Endothelial cell of umbilical vein (primary cell): ENCODE measurements at regions not wholly inside any gene's neighbourhood (a gene's known extent, or its start where the extent isn't known, plus 50 kb on each side); places are given as distances from the start of the nearest gene placed in this dataset.
A peak's percentile ranks its signal among the peaks of the same experiment; 100 is the strongest.

ENCODE experiments used
- BruUV-seq: library from RNA; stranded (reverse); fragments of 400-500 nt; replicated peaks from 2 replicates; lab custom pipeline; 2021; lab: Mats Ljungman, UMichigan
- CTCF ChIA-PET: fragments of 300-600, 350-600 bp; sonication (Branson Sonifier 250); formaldehyde crosslinking; loops from one replicate; lab custom pipeline; 2021; ENCODE audit warnings: antibody characterized with exemption, inconsistent platforms; lab: Charles Lee
- POLR2A ChIA-PET: fragments of 300-600, 350-600 bp; sonication (Branson Sonifier 250); formaldehyde crosslinking; loops from one replicate; lab custom pipeline; 2021; ENCODE audit warnings: antibody characterized with exemption, inconsistent platforms; lab: Charles Lee
- DNase-seq: peaks from one replicate; pipeline ENCODE4 v3.0.0-alpha.2; 2011; ENCODE audit warnings: low read depth, low spot score
- FAIRE-seq: peaks from 2 replicates; lab custom pipeline; 2011; peaks lifted over from hg19 to GRCh38; lab: Jason Lieb, UNC
- H2AFZ ChIP-seq: 2 replicates; pipeline ENCODE4 v1.6.0; 2012; ENCODE audit warnings: low read depth, low read length, control low read depth, inconsistent platforms
- H3K27ac ChIP-seq: 2 replicates; pipeline ENCODE4 v1.5.1; 2011; ENCODE audit warnings: low read depth, mild to moderate bottlenecking, control low read depth, low read length, moderate library complexity; ENCODE audit not compliant: insufficient read depth
- H3K27me3 ChIP-seq, 2 experiments: 2 replicates each; pipeline versions ENCODE4 v1.6.0 to v1.6.1; 2011; ENCODE audit warnings: low read length in 2 of 2, mixed read lengths in 1 of 2; ENCODE audit not compliant: control insufficient read depth in 2 of 2, insufficient read depth in 2 of 2
- H3K36me3 ChIP-seq, 2 experiments: 2 replicates in 1 of 2; 3 replicates in 1 of 2; pipeline ENCODE4 v1.5.1; 2011; ENCODE audit warnings: low read length in 2 of 2, mild to moderate bottlenecking in 1 of 2, moderate library complexity in 1 of 2; ENCODE audit not compliant: control insufficient read depth in 2 of 2, insufficient read depth in 2 of 2; ENCODE audit errors: extremely low read depth in 1 of 2
- H3K4me1 ChIP-seq: 3 replicates; pipeline ENCODE4 v1.5.1; 2011; ENCODE audit warnings: mild to moderate bottlenecking, low read length; ENCODE audit not compliant: control insufficient read depth, insufficient read depth; ENCODE audit errors: extremely low read depth
- H3K4me2 ChIP-seq: 2 replicates; pipeline ENCODE4 v1.6.1; 2011; ENCODE audit warnings: low read length, control low read depth, mixed read lengths; ENCODE audit not compliant: insufficient read depth
- H3K4me3 ChIP-seq, 3 experiments: fragments of 200-600 bp in 1 of 3; sonication (generic), shearing (Covaris generic) in 1 of 3; replicated peaks in 1 of 3; 2 replicates each; pipeline ENCODE4 v1.5.1; 2011 to 2016; ENCODE audit warnings: control low read depth in 3 of 3, low read length in 3 of 3, mild to moderate bottlenecking in 2 of 3, inconsistent platforms in 1 of 3, low read depth in 1 of 3, moderate library complexity in 1 of 3; ENCODE audit not compliant: insufficient read depth in 1 of 3
- H3K79me2 ChIP-seq: 2 replicates; pipeline ENCODE4 v1.6.0; 2012; ENCODE audit warnings: low read length, inconsistent platforms; ENCODE audit not compliant: control insufficient read depth, insufficient read depth
- H3K9ac ChIP-seq: replicated peaks from 2 replicates; pipeline ENCODE3; 2011; ENCODE audit warnings: low read length, control low read depth; ENCODE audit not compliant: insufficient read depth; ENCODE audit errors: extremely low read depth
- H3K9me1 ChIP-seq: replicated peaks from 3 replicates; pipeline ENCODE4 v1.6.0; 2011; ENCODE audit warnings: mild to moderate bottlenecking, low read length; ENCODE audit not compliant: control insufficient read depth, insufficient read depth; ENCODE audit errors: extremely low read depth
- H3K9me3 ChIP-seq: replicated peaks from 2 replicates; pipeline ENCODE4 v1.5.1; 2012; ENCODE audit warnings: low read length, inconsistent platforms; ENCODE audit not compliant: control insufficient read depth, insufficient read depth
- H4K20me1 ChIP-seq: replicated peaks from 2 replicates; pipeline ENCODE3; 2011; ENCODE audit warnings: mild to moderate bottlenecking, low read length; ENCODE audit not compliant: control insufficient read depth, insufficient read depth; ENCODE audit errors: extremely low read depth
- CTCF ChIP-seq, 2 donors: IDR thresholded peaks; 1 replicate in 1 of 2; 2 replicates in 1 of 2; pipeline ENCODE4 v1.5.1; 2011; ENCODE audit warnings: low read length in 2 of 2, mild to moderate bottlenecking in 2 of 2, moderate library complexity in 2 of 2, control low read depth in 1 of 2, inconsistent platforms in 1 of 2, low read depth in 1 of 2; ENCODE audit not compliant: insufficient read depth in 1 of 2; ENCODE audit errors: extremely low read depth in 1 of 2
- EZH2 ChIP-seq: IDR thresholded peaks from 2 replicates; pipeline ENCODE4 v1.6.1; 2012; ENCODE audit warnings: borderline replicate concordance, low read depth, mild to moderate bottlenecking, moderate library complexity, low read length, inconsistent platforms; ENCODE audit not compliant: severe bottlenecking
- FOS ChIP-seq: IDR thresholded peaks from 2 replicates; pipeline ENCODE4 v1.6.1; 2011; ENCODE audit warnings: mild to moderate bottlenecking, low read length, moderate library complexity, borderline replicate concordance; ENCODE audit not compliant: insufficient read depth
- GATA2 ChIP-seq: IDR thresholded peaks from 2 replicates; pipeline ENCODE4 v1.7.0; 2011; ENCODE audit warnings: low read depth, mild to moderate bottlenecking, moderate library complexity, mixed read lengths, low read length; ENCODE audit not compliant: insufficient read length, insufficient read depth
- JUN ChIP-seq: IDR thresholded peaks from 2 replicates; pipeline ENCODE4 v1.6.1; 2011; ENCODE audit warnings: borderline replicate concordance, low read depth; ENCODE audit not compliant: insufficient read length, insufficient read depth
- MAX ChIP-seq: IDR thresholded peaks from 2 replicates; pipeline ENCODE4 v1.6.1; 2011; ENCODE audit not compliant: insufficient read depth, insufficient read length
- MYC ChIP-seq: IDR thresholded peaks from one replicate; pipeline ENCODE4 v1.6.1; 2011; ENCODE audit warnings: mild to moderate bottlenecking, low read depth, low read length
- POLR2A ChIP-seq: IDR thresholded peaks from 2 replicates; pipeline ENCODE4 v1.6.1; 2012; ENCODE audit warnings: low read depth, mild to moderate bottlenecking, control low read depth, low read length
- POLR2AphosphoS5 ChIP-seq: IDR thresholded peaks from 2 replicates; pipeline ENCODE4 v1.6.1; 2012; ENCODE audit warnings: low read depth, mild to moderate bottlenecking, control low read depth, low read length, moderate library complexity; ENCODE audit not compliant: insufficient read depth
- dilution Hi-C: fragments of 300-500 bp; cut with MboI; formaldehyde crosslinking; loops from one replicate; pipeline ENCODE4 v1.15.0; 2019; ENCODE audit warnings: low sequenced_read_pairs; ENCODE audit not compliant: extremely low pct_ligation_motif_present
- intact Hi-C: fragments of 100-400 bp; cut with micrococcal nuclease; formaldehyde crosslinking; loops from one replicate; pipeline ENCODE4 v1.10.0; 2022

GRCh38 chr10:63708421-63708820 lies 187.2 kb downstream of the REEP3 start:
- DNase-seq = no peak
- FAIRE-seq = no peak
- Histone ChIP-seq H3K36me3 (no peaks in the 10 kb centered on the region), H3K4me3 (no peak overlapping the region), H2AFZ (no peak overlapping the region), H3K27me3 (no peaks in the 10 kb centered on the region), H3K79me2 (no peaks in the 10 kb centered on the region), H4K20me1 (no peaks in the 10 kb centered on the region), H3K9me3 (no peaks in the 10 kb centered on the region), H3K4me2 (no peak overlapping the region), H3K9ac (no peak overlapping the region), H3K4me1 (peaks cover 43% of the 10 kb centered on the region), H3K9me1 (no peaks in the 10 kb centered on the region), H3K27ac (peak overlapping the region; percentile 74)
- dilution Hi-C loops (loop anchor here (25.0 kb wide), 1 partner anchor 496 kb away; no protein-coding TSS in a partner anchor), intact Hi-C loops (no loop called here)
- no TSS peak for BruUV-seq
- no peak for TF ChIP-seq GATA2
- TF ChIP-seq CTCF (IDR thresholded peaks at IDR 0.05; ENCODE audit: extremely low read depth in 1 of 2, insufficient read depth in 1 of 2, low read depth in 1 of 2, low read length in 2 of 2) = no peak
- ChIA-PET POLR2A (no interaction called here), CTCF (interaction anchor here (2.2 kb wide), 1 partner anchor 12 kb away, joined by 10 read pairs; no protein-coding TSS in a partner anchor)

- Histone ChIP-seq H3K9ac (no peak overlapping the region), H4K20me1 (no peaks in the 10 kb centered on the region), H3K4me2 (no peak overlapping the region), H3K79me2 (no peaks in the 10 kb centered on the region), H3K9me1 (no peaks in the 10 kb centered on the region), H3K27ac (peak overlapping the region; percentile 98), H3K36me3 (no peaks in the 10 kb centered on the region), H3K4me1 (peaks cover 50% of the 10 kb centered on the region), H3K4me3 (no peak overlapping the region), H2AFZ (no peak overlapping the region), H3K27me3 (no peaks in the 10 kb centered on the region), H3K9me3 (no peaks in the 10 kb centered on the region)
- DNase-seq (no peak), FAIRE-seq (no peak)
- no peak for TF ChIP-seq POLR2A
- no peak for TF ChIP-seq POLR2AphosphoS5
- no peak for TF ChIP-seq CTCF (IDR thresholded peaks at IDR 0.05; ENCODE audit: extremely low read depth in 1 of 2, insufficient read depth in 1 of 2, low read depth in 1 of 2, low read length in 2 of 2)
- TF ChIP-seq EZH2 = no peak
- no peak for TF ChIP-seq JUN
- no peak for TF ChIP-seq MYC
- no peak for TF ChIP-seq MAX
- TF ChIP-seq FOS = no peak
- TF ChIP-seq GATA2 = no peak
- intact Hi-C loops (no loop called here), dilution Hi-C loops (loop anchor here (5.0 to 25.0 kb wide), 2 partner anchors 78 to 498 kb away; no protein-coding TSS in a partner anchor)
- BruUV-seq = no TSS peak
- POLR2A ChIA-PET = interaction anchor here (3.3 kb wide), 1 partner anchor 81 kb away, joined by 14 read pairs; no protein-coding TSS in a partner anchor
- CTCF ChIA-PET = interaction anchor here (1.5 to 4.6 kb wide), 3 partner anchors 9 to 544 kb away, joined by 11 to 39 read pairs (median 25); no protein-coding TSS in a partner anchor
These were observed 189.5 kb downstream of the REEP3 start for GRCh38 chr10:63710703-63711102.
